M059J (cell line): ENCODE measurements at regions not wholly inside any gene's neighbourhood (a gene's known extent, or its start where the extent isn't known, plus 50 kb on each side); places are given as distances from the start of the nearest gene placed in this dataset.

Source experiments
- DNase-seq: peaks from one replicate; pipeline ENCODE4 v3.0.0-alpha.2; 2012; ENCODE audit warnings: low read depth

- no peak for DNase-seq
These were observed 591.7 kb downstream of the PLPP3 start for GRCh38 chr1:55987491-55988249.

DNA sequence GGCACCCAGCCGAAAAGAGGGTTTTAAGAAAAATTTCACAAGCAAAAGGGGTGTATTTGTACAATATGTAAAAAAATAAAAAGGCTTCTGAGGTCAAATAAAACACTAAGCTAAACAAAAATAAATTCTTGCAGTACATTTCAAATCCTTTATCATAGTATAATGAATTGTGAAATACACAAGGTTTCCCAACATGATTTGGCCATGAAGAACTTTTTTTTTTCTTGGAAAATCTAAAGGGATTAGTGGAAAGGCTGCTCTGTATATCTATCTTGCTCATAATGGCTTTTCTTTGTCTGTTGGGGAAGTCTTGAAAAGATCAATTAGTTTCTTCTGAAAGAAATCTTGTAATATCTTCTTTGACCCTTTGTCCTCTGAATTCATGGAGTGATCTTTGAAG, 593.4 kb downstream of the PLPP3 start:
- no peak for DNase-seq

GRCh38 chr1:55981010-55981650, 598.2 kb downstream of the PLPP3 start:
- no peak for DNase-seq

- DNase-seq, result no peak
These were observed 598.8 kb downstream of the PLPP3 start for GRCh38 chr1:55980582-55980981.

- peak; percentile 83 for DNase-seq
These were observed 604.5 kb downstream of the PLPP3 start for GRCh38 chr1:55974714-55975441.

DNA sequence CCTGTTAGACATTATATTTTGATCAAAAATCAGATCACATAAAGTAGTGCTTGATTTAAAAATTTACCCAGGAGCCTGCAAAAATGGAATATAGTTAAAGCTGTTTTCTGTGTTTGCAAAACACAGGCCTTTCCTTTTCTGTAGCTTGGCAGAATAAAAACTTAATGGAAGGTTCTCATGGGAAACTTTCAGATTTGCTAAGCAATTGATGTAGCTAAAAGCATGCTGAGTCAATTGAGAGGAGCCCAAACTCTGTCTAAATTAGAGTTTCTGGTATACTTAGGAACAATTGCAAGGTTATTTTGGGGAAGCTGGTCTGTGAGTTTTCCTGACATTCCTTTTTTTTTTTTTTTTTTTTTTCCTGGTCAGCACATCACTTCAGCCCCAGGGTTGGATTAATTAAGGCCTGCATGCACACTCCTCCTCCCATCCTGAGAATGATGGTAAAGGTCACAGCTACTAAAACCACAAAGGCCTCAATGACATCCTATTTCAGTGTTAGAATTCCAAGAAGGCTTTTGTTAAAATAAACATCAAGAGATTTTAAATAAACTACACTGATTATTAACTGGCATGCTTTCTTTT, 608.7 kb downstream of the PLPP3 start:
- DNase-seq, result peak; percentile 92

DNA sequence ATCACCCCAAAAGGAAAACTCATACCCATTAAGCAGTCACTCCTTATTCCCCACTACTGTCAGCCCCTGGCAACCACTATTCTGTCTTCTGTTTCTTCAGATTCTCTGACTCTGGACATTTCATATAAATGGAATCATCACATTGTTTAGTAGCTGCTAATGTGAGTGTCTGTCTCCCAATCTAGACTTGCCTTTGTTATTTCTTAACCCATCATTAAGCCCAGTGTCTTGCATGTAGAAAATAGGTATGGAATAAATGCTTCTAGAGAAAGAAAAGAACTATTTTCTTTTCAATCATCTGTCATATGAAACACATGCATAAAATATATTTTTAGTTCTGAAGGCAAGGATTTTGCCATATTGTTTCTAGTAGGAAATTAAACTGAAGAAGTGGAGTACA, 610.0 kb downstream of the PLPP3 start:
- DNase-seq, result no peak

- no peak for DNase-seq
These were observed 610.7 kb downstream of the PLPP3 start for GRCh38 chr1:55968661-55969060.

DNA sequence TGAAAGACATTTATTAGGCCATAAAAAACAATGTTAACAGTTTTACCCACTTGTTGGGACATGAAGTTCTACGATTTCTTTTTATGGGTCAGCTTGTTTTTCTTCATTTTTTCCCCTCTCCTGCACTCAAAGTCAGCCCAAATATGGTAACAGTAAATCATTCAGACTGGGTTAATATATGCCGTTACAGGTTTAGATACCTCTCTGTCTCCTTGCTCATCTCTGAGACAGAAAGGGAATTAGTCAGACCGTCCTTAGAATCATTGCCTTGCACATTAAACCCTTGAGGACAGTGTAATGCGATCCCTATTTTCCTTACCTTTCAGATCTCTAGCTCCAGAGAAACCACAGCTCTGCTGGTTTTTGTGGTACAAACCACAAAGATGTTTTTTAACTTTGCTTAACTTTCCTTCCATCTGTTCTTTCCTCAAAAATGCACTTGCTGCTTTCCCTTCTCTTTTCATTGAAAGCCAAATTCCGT, 613.3 kb downstream of the PLPP3 start:
- peak; percentile 81 for DNase-seq

GRCh38 chr1:55962472-55962871, 616.9 kb downstream of the PLPP3 start:
- no peak for DNase-seq

- DNase-seq, result no peak
These were observed 620.2 kb downstream of the PLPP3 start for GRCh38 chr1:55959136-55959548.

- no peak for DNase-seq
These were observed 620.9 kb downstream of the PLPP3 start for GRCh38 chr1:55958498-55958897.

DNA sequence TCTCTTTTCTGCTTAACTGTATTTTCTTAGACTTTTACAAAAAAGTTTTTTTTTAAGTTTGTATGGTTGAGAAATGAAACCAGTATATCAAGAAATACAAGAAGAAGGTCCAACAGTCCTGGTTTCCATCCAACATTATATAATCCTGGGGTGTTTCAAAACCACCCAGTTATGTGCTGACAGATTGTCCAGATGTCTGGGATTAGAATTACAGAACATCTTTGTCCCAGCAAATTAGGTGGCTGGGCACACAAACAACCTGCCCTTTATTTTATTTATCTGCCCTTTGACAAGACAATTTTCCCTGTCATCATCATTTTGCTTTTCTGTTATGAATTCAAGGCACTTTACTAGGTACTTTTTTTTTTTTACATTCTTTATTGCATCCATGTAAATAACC, 622.1 kb downstream of the PLPP3 start:
- DNase-seq, result no peak

DNA sequence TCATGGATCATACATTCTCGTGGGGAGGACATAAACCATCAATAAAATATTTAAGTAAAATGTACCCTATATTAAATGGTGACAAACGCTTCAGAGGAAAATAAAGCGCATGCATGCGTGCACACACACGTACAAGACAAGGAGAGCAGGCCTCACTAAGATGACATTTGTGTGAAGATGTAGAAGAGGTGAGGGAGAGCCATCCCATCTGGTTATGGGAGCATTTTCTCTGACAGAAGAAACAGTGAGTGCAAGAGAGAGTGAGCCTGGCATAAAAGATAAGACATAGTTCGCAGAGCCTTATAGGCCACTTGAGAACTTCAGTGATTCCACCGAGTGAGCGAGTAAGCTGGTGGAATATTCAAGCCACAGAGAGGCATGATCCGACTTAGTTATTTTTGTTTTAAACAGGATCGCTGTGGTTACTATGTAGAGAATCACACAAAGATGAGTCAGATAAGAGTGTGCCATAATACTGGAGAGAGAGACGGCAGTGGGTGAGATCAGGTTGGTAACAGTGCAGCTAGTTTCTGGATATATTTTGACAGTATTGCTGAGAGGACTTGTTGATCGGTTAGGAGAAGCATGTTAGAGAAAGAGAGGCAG, 624.2 kb downstream of the PLPP3 start:
- DNase-seq, result peak; percentile 90

GRCh38 chr1:55951291-55951690, 628.1 kb downstream of the PLPP3 start:
- DNase-seq, result no peak

- DNase-seq, result no peak
These were observed 631.9 kb downstream of the PLPP3 start for GRCh38 chr1:55947446-55947845.

DNA sequence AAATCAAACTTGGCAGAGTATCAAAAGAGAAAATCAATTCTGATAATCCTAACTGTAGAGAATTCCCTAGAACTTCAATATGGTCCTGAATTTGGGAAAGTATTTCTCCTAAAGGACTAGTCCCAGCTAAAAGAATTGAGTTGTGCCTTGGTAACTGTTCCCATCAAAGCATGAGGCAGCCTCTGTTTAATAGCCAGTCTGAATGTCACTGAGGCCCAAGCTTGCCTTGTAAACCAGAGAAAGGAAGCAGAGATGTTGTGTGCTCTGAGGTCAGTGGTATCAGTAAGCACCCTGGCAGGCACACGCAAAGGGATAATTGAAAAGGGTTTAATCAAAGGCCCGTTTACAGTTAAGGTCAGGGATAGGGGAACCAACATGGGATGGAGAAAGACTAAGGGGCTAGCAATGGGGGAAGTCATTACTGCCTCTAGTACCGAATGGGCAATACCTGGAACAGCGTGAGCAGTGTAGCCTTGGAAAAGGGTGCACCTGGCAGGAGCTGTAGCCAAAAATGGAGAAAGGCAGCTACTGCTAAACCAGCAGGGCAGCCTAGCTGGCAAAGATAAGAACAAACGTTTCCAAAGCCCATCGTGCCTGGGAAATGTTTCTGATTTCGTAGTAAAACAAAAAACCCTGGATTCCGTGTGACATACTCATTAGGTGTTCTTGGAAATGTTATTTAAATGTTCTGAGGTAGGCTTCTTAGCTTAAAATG, 635.5 kb downstream of the PLPP3 start:
- no peak for DNase-seq

DNA sequence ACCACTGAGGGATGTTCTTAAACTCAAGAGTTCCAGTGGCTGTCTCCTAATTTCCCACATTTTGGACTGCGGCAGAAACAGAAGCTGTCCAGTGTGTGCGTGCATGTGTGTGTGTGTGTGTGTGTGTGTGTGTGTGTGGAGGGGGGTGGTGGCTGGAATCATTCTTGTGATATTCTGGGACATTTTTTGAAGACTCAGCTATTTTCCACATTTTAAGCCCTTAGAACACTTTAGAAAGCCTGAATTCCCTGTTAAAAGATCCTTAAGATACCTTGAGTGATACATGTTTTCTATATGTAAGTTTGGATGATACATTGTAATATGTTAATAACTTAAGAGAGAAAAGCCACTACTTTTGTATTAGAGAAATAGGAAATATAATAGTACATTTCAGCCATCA, 636.4 kb downstream of the PLPP3 start:
- DNase-seq, result no peak

GRCh38 chr1:55939866-55940265, 639.5 kb downstream of the PLPP3 start:
- DNase-seq, result no peak

DNA sequence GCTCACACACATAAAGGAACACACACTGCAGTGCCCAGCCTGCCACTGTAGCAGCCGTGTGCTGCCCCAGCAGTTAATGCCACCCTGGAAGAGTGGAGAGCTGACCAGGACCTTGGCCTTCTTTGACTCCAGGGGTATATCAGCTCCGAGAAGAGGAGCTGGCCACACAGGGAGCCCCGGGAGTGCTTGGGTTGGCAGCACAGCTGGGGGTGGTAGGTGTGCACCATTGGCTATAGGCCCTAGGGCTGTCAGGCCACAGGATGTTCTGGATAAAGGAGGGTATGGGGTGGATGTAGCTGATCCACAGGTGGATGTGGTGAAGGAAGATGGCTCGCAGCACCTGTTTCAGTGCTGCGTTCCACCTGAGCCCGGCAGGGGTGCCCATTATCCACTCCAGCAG, 640.5 kb downstream of the PLPP3 start:
- no peak for DNase-seq

DNA sequence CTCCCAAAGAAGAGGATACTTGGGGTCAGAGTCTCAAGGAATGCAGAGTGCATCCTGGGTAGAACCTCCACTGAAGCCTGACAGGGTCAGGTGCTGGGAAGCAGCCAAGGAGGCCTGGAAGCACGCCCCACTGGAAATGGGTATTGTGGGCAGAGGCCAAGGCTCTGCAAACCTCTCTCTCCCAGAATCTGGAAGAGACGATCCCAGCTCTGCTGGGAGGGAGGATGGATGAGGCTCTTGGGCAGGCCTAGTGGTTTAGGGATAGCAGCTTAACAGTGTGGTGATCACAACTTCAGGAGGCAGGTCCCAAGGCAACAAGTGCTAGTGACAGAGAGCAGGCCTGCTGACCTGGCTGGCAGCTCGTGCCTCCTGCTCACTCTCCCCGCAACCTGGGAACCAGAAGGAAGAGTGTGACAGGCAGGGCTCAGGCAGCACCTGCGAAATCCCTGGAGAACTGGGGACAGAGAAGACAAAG, 641.0 kb downstream of the PLPP3 start:
- DNase-seq, result peak; percentile 6
